ENCODE measurements at regions not wholly inside any gene's neighbourhood (a gene's known extent, or its start where the extent isn't known, plus 50 kb on each side); places are given as distances from the start of the nearest gene placed in this dataset.

GRCh38 chr1:29985606-29985945, 737.8 kb downstream of the MATN1 start:
- no peaks in the 10 kb centered on the region; the same call in 1 of the 2 replicates for H3K9me3 ChIP-seq (ENCODE audit: control insufficient read depth, insufficient read depth, low read length)
- H3K9me2 ChIP-seq (replicated peaks; ENCODE audit: control insufficient read depth, low read length), result no peaks in the 10 kb centered on the region
- no peaks in the 10 kb centered on the region for H3K79me2 ChIP-seq (ENCODE audit: control insufficient read depth, low read length)
- H3K36me3 ChIP-seq (ENCODE audit: control insufficient read depth, low read length), result no peaks in the 10 kb centered on the region
- TF ChIP-seq CTCF (IDR thresholded peaks at IDR 0.05; ENCODE audit: low read depth, low read length, poor library complexity, severe bottlenecking) (no peak), EZH2phosphoT487 (IDR thresholded peaks at IDR 0.05; ENCODE audit: borderline replicate concordance, low read length) (no peak)
- H4K20me1 ChIP-seq (ENCODE audit: control insufficient read depth, insufficient read depth, low read depth, low read length), result no peaks in the 10 kb centered on the region
- H3K27ac ChIP-seq (ENCODE audit: low read depth, low read length), result no peak overlapping the region
- no peaks in the 10 kb centered on the region for H3F3A ChIP-seq (ENCODE audit: control insufficient read depth, insufficient read depth)
- no peak overlapping the region for H3K4me2 ChIP-seq (ENCODE audit: low read length)
- H3K27me3 ChIP-seq (ENCODE audit: control insufficient read depth, low read length), result no peaks in the 10 kb centered on the region
- no peaks in the 10 kb centered on the region for H3K4me1 ChIP-seq (ENCODE audit: control insufficient read depth, low read length)
- H3K4me3 ChIP-seq (ENCODE audit: low read length), result no peak overlapping the region

- no peaks in the 10 kb centered on the region for H3K27me3 ChIP-seq (ENCODE audit: control insufficient read depth, low read length)
- H3K4me2 ChIP-seq (ENCODE audit: low read length), result no peak overlapping the region
- no peaks in the 10 kb centered on the region; the same call in 1 of the 2 replicates for H3K9me3 ChIP-seq (ENCODE audit: control insufficient read depth, insufficient read depth, low read length)
- no peaks in the 10 kb centered on the region for H4K20me1 ChIP-seq (ENCODE audit: control insufficient read depth, insufficient read depth, low read depth, low read length)
- no peak overlapping the region for H3K4me3 ChIP-seq (ENCODE audit: low read length)
- no peaks in the 10 kb centered on the region for H3F3A ChIP-seq (ENCODE audit: control insufficient read depth, insufficient read depth)
- no peaks in the 10 kb centered on the region for H3K9me2 ChIP-seq (replicated peaks; ENCODE audit: control insufficient read depth, low read length)
- TF ChIP-seq EZH2phosphoT487 (IDR thresholded peaks at IDR 0.05; ENCODE audit: borderline replicate concordance, low read length) (no peak), CTCF (IDR thresholded peaks at IDR 0.05; ENCODE audit: low read depth, low read length, poor library complexity, severe bottlenecking) (no peak)
- H3K36me3 ChIP-seq (ENCODE audit: control insufficient read depth, low read length), result no peaks in the 10 kb centered on the region
- no peaks in the 10 kb centered on the region for H3K79me2 ChIP-seq (ENCODE audit: control insufficient read depth, low read length)
- H3K4me1 ChIP-seq (ENCODE audit: control insufficient read depth, low read length), result no peaks in the 10 kb centered on the region
- no peak overlapping the region for H3K27ac ChIP-seq (ENCODE audit: low read depth, low read length)
Measured at GRCh38 chr1:29984862-29985605, 738.4 kb downstream of the MATN1 start.

DNA sequence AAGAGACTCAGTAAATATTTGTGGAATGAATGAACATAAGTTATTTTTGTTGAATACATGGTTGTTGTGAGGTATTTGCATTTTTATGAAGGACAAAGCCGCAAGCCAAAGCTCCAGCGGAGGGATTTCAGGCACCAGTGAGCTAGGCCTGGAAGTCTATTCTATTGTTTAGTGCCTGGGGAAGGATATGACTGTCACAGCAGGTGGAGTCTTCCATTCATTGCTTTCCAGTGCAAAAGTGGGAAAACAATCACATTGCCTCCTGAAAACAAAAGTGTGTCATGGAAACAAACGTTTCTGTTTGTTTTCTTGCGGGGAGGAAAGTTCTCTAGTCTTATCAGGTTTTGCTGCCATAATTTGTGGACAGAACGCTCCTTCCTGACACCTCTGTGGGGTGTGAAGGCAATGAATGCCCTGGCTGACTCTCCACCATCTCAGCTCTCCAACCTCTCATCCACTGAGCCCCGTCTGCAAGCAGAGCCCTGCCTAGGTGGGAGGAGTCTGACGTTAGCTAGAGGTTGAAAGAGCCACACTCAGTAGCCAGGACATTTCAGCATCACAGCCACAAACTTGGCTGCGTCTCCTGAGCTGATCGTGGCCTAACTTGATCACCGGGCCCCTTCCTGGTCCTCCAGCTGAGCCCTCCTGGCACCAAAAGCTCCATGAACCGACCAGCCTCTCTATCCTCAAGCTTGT, 739.1 kb downstream of the MATN1 start:
- Histone ChIP-seq H3F3A (ENCODE audit: control insufficient read depth, insufficient read depth) (no peaks in the 10 kb centered on the region), H3K9me3 (ENCODE audit: control insufficient read depth, insufficient read depth, low read length) (no peaks in the 10 kb centered on the region; the same call in 1 of the 2 replicates), H4K20me1 (ENCODE audit: control insufficient read depth, insufficient read depth, low read depth, low read length) (no peaks in the 10 kb centered on the region), H3K4me1 (ENCODE audit: control insufficient read depth, low read length) (no peaks in the 10 kb centered on the region), H3K27ac (ENCODE audit: low read depth, low read length) (no peak overlapping the region), H3K36me3 (ENCODE audit: control insufficient read depth, low read length) (no peaks in the 10 kb centered on the region), H3K27me3 (ENCODE audit: control insufficient read depth, low read length) (no peaks in the 10 kb centered on the region), H3K9me2 (replicated peaks; ENCODE audit: control insufficient read depth, low read length) (no peaks in the 10 kb centered on the region), H3K4me3 (ENCODE audit: low read length) (no peak overlapping the region), H3K79me2 (ENCODE audit: control insufficient read depth, low read length) (no peaks in the 10 kb centered on the region), H3K4me2 (ENCODE audit: low read length) (no peak overlapping the region)
- no peak for TF ChIP-seq EZH2phosphoT487 (IDR thresholded peaks at IDR 0.05; ENCODE audit: borderline replicate concordance, low read length)
- no peak for TF ChIP-seq CTCF (IDR thresholded peaks at IDR 0.05; ENCODE audit: low read depth, low read length, poor library complexity, severe bottlenecking)
